Heart left ventricle (tissue), 16 donors: ENCODE measurements at regions not wholly inside any gene's neighbourhood (a gene's known extent, or its start where the extent isn't known, plus 50 kb on each side); places are given as distances from the start of the nearest gene placed in this dataset.

Experiments used
- ATAC-seq, 4 donors: fragments of 200-7000 bp; cut with Tn5 transposase; one replicate each; pipeline ENCODE4 v1.9.1; 2020 to 2022; ENCODE audit warnings: moderate library complexity in 4 of 4, mild to moderate bottlenecking in 3 of 4, moderate number of reproducible peaks in 1 of 4
- DNase-seq, 5 donors: peaks; one replicate each; pipeline ENCODE4 v3.0.0-alpha.2; 2020
- H3K27ac ChIP-seq, 12 donors: fragments of 200-600 bp; sonication (generic) in 4 of 12; one replicate each; pipeline versions ENCODE4 v1.5.0 to v1.8.0; 2016 to 2022; ENCODE audit warnings: mild to moderate bottlenecking in 2 of 12
- H3K27me3 ChIP-seq, 9 donors: fragments of 200-600 bp; sonication (generic) in 2 of 9; one replicate each; pipeline versions ENCODE4 v1.5.1 to v1.8.0; 2016 to 2022; ENCODE audit warnings: mild to moderate bottlenecking in 3 of 9
- H3K36me3 ChIP-seq, 9 donors: fragments of 200-600 bp; sonication (generic) in 2 of 9; one replicate each; pipeline versions ENCODE4 v1.5.0 to v1.8.0; 2018 to 2022; ENCODE audit warnings: mild to moderate bottlenecking in 2 of 9
- H3K4me1 ChIP-seq, 12 donors: fragments of 200-600 bp; sonication (generic) in 4 of 12; one replicate each; pipeline versions ENCODE4 v1.5.0 to v1.8.0; 2016 to 2022; ENCODE audit warnings: mild to moderate bottlenecking in 3 of 12
- H3K4me3 ChIP-seq, 12 donors: fragments of 200-600 bp; sonication (generic) in 4 of 12; one replicate each; pipeline versions ENCODE4 v1.5.0 to v1.8.0; 2017 to 2022; ENCODE audit warnings: mild to moderate bottlenecking in 9 of 12, moderate library complexity in 4 of 12
- H3K9me3 ChIP-seq, 12 donors: fragments of 200-600 bp; sonication (generic) in 4 of 12; one replicate each; pipeline versions ENCODE4 v1.5.0 to v1.8.0; 2016 to 2022; ENCODE audit warnings: mild to moderate bottlenecking in 1 of 12
- CTCF ChIP-seq, 12 donors: fragments of 200-600 bp; sonication (generic) in 4 of 12; IDR thresholded peaks; one replicate each; pipeline versions ENCODE4 v1.5.0 to v1.8.0; 2018 to 2022; ENCODE audit warnings: antibody characterized with exemption in 12 of 12, mild to moderate bottlenecking in 5 of 12
- POLR2A ChIP-seq, 2 donors: fragments of 450-650 bp; IDR thresholded peaks; one replicate each; pipeline ENCODE4 v1.6.1; 2017; ENCODE audit warnings: antibody characterized with exemption in 2 of 2, mild to moderate bottlenecking in 2 of 2, moderate library complexity in 2 of 2
- WGBS, 4 donors: extraction: QIAGEN DNeasy Blood & Tissue Kit in 2 of 4; methylation state at CpG; one replicate each; pipeline versions ENCODE4 v1.1.5 to v1.1.7; 2013 to 2018; 5-methylcytosine and 5-hydroxymethylcytosine counted together
- intact Hi-C, 10 donors: fragments of 100-400 bp; cut with DNase I; formaldehyde crosslinking; loops; one replicate each; pipeline versions ENCODE4 v1.11.1 to v1.14.2; 2022
- donor health status: ischemic (EF 13 %, LVEDD 7.1; RV severe dilation, severe dysfunction).
- donor health status: healthy with polysubstance abuse.
- donor health status: DM: no; HTN: yes; CAD: no.
- donor health status: DM: no; HTN: no; CAD: no.
- donor health status: ischemic (EF 25% LVEDD 6.9; RV normal size, moderate dysfunction).
- donor health status: ischemic (EF 25% LVEDD 5.7; RV mildly dilated, moderate dysfunction).
- donor health status: healthy.
- donor health status: DM: yes; HTN: yes; CAD: no.
- donor health status: ischemic (EF 35%, LVEDD 5.7; RV mildly dilated, moderate dysfunction).
- donor health status: nonischemic (EF 11% LVEDD 7.7; RV severe dilation, severe dysfunction).
- donor health status: DM: yes; HTN: yes; CAD: no.
- donor health status: PGD.
- donor health status: ischemic (EF 29% LVEDD 5.4; RV normal size, mild dysfunction).
- donor health status: nonischemic (EF 23%, LVEDD 6.1; RV moderate dilation, normal function).

GRCh38 chr3:65177960-65178376 is 490.2 kb upstream of the ADAMTS9 start:
- Histone ChIP-seq H3K27me3 (no peaks in the 10 kb centered on the region), H3K9me3 (no peaks in the 10 kb centered on the region), H3K27ac (peak overlapping the region in 2 of 12 donors; percentile 22 to 38), H3K4me1 (peaks cover 0 to 33% (median 13%) of the 10 kb centered on the region in 12 donors), H3K36me3 (no peaks in the 10 kb centered on the region), H3K4me3 (no peak overlapping the region)
- ATAC-seq (peak in 1 of 4 donors; percentile 21), DNase-seq (no peak)
- WGBS, 4 donors = 3 to 36% (median 6%) methylated on average over 1 of the region's 1 CpG
- TF ChIP-seq CTCF (IDR thresholded peaks at IDR 0.05) (no peak), POLR2A (IDR thresholded peaks at IDR 0.05) (no peak)
- intact Hi-C loops = loop anchor here in 7 of 10 donors (10.0 kb wide), 4 partner anchors 273 to 643 kb away; partner anchors contain the start of gene ADAMTS9 (in 5 of the 7)

GRCh38 chr3:65174713-65175112 is 486.9 kb upstream of the ADAMTS9 start:
- peaks cover 0 to 24% (median 9%) of the 10 kb centered on the region in 12 donors for H3K4me1 ChIP-seq
- TF ChIP-seq POLR2A (IDR thresholded peaks at IDR 0.05) (no peak), CTCF (IDR thresholded peaks at IDR 0.05) (no peak)
- ATAC-seq (no peak), DNase-seq (no peak)
- intact Hi-C loops = loop anchor here (5.0 to 10.0 kb wide), 8 partner anchors 270 to 642 kb away; partner anchors contain the start of gene ADAMTS9 (in 8 of the 10)
- H3K4me3 ChIP-seq = no peak overlapping the region
- 50 to 82% (median 56%) methylated on average over 2 of the region's 2 CpGs for WGBS, 4 donors
- no peaks in the 10 kb centered on the region for H3K36me3 ChIP-seq
- no peaks in the 10 kb centered on the region for H3K27me3 ChIP-seq
- H3K9me3 ChIP-seq = peaks cover 0 to 4% (median 0%) of the 10 kb centered on the region in 12 donors
- peak overlapping the region in 3 of 12 donors; percentile 3 to 6 (median 5) for H3K27ac ChIP-seq

GRCh38 chr3:65173841-65174240 is 486.0 kb upstream of the ADAMTS9 start:
- TF ChIP-seq CTCF (IDR thresholded peaks at IDR 0.05) (no peak), POLR2A (IDR thresholded peaks at IDR 0.05) (no peak)
- H3K4me3 ChIP-seq = no peak overlapping the region
- H3K27me3 ChIP-seq = no peaks in the 10 kb centered on the region
- H3K27ac ChIP-seq = no peak overlapping the region
- H3K4me1 ChIP-seq = peaks cover 0 to 29% (median 16%) of the 10 kb centered on the region in 12 donors
- no peaks in the 10 kb centered on the region for H3K36me3 ChIP-seq
- ATAC-seq (no peak), DNase-seq (no peak)
- H3K9me3 ChIP-seq = peaks cover 0 to 4% (median 0%) of the 10 kb centered on the region in 12 donors
- intact Hi-C loops = loop anchor here (5.0 to 10.0 kb wide), 8 partner anchors 269 to 642 kb away; partner anchors contain the start of gene ADAMTS9 (in 8 of the 10)
- WGBS, 4 donors = 66 to 99% (median 82%) methylated on average over 2 of the region's 2 CpGs

- intact Hi-C loops = loop anchor here (5.0 to 10.0 kb wide), 8 partner anchors 267 to 640 kb away; partner anchors contain the start of gene ADAMTS9 (in 8 of the 10)
- Histone ChIP-seq H3K27ac (peak overlapping the region in 6 of 12 donors; percentile 62 to 85 (median 76)), H3K27me3 (no peaks in the 10 kb centered on the region), H3K9me3 (peaks cover 0 to 4% (median 0%) of the 10 kb centered on the region in 12 donors), H3K4me1 (peaks cover 0 to 27% (median 17%) of the 10 kb centered on the region in 12 donors), H3K36me3 (no peaks in the 10 kb centered on the region), H3K4me3 (no peak overlapping the region)
- no peak for TF ChIP-seq POLR2A (IDR thresholded peaks at IDR 0.05)
- DNase-seq (no peak), ATAC-seq (no peak)
- WGBS, 4 donors = 63 to 81% (median 68%) methylated on average over 5 of the region's 5 CpGs
Observed at GRCh38 chr3:65172209-65172608, 484.4 kb upstream of the ADAMTS9 start.
